ENCODE measurements at regions not wholly inside any gene's neighbourhood (a gene's known extent, or its start where the extent isn't known, plus 50 kb on each side); places are given as distances from the start of the nearest gene placed in this dataset.

- TF ChIP-seq CTCF (IDR thresholded peaks at IDR 0.05; ENCODE audit: low read depth, low read length, poor library complexity, severe bottlenecking) (no peak), EZH2phosphoT487 (IDR thresholded peaks at IDR 0.05; ENCODE audit: borderline replicate concordance, low read length) (no peak)
Measured at GRCh38 chr4:19844446-19844845, 407.3 kb upstream of the SLIT2 start.

Measured in DOHH2 (cell line).